ENCODE measurements at regions not wholly inside any gene's neighbourhood (a gene's known extent, or its start where the extent isn't known, plus 50 kb on each side); places are given as distances from the start of the nearest gene placed in this dataset.

GRCh38 chr1:90809093-90809492 lies 92.0 kb upstream of the BARHL2 start:
- WGBS (ENCODE audit: insufficient coverage, insufficient replicate concordance, low lambda C conversion rate, missing lambda C conversion rate): 31% methylated on average over 3 of the region's 3 CpGs
- DNase-seq (ENCODE audit: low read depth, low spot score) (no peak), FAIRE-seq (no peak), ATAC-seq (no peak)
- ChIA-PET RAD21 (ENCODE audit: unreplicated experiment) (no interaction called here), POLR2A (no interaction called here), SMC1A (ENCODE audit: uncharacterized antibody, unreplicated experiment) (interaction anchor here (0.7 kb wide), 1 partner anchor 40 kb away, joined by 3 read pairs; no protein-coding TSS in a partner anchor), CTCF (no interaction called here)
- H3K9me3 ChIP-seq (replicated peaks; ENCODE audit: control insufficient read depth, insufficient read depth, low read length): no peaks in the 10 kb centered on the region
- H4K20me1 ChIP-seq (ENCODE audit: control insufficient read depth, insufficient read depth): no peaks in the 10 kb centered on the region
- H3K4me1 ChIP-seq (ENCODE audit: control insufficient read depth, insufficient read depth, low read length): no peaks in the 10 kb centered on the region
- intact Hi-C loops (cut with micrococcal nuclease; ENCODE audit: unreplicated experiment) (no loop called here), in situ Hi-C loops (cut with MboI) (no loop called here)
- H3K4me2 ChIP-seq (ENCODE audit: control insufficient read depth, insufficient read depth): no peak overlapping the region
- TF ChIP-seq SIN3A (IDR thresholded peaks at IDR 0.05; ENCODE audit: low read depth, low read length): no peak
- no peak for TF ChIP-seq ATF3 (IDR thresholded peaks at IDR 0.05; ENCODE audit: borderline replicate concordance, extremely low read depth, low read depth, low read length)
- TF ChIP-seq SMAD5 (IDR thresholded peaks at IDR 0.05; ENCODE audit: low read depth): no peak
- no peak for TF ChIP-seq NFIC (IDR thresholded peaks at IDR 0.05; ENCODE audit: low read depth, low read length)
- TF ChIP-seq YY1 (IDR thresholded peaks at IDR 0.05; ENCODE audit: low read depth, low read length): no peak
- H2AFZ ChIP-seq (ENCODE audit: control insufficient read depth, low read depth, low read length): no peak overlapping the region
- H3K9ac ChIP-seq (ENCODE audit: control insufficient read depth, insufficient read depth, low read length): no peak overlapping the region
- no TSS peak for BruUV-seq (replicated peaks)
- H3K27ac ChIP-seq (ENCODE audit: control insufficient read depth, insufficient read depth): no peak overlapping the region
- no peaks in the 10 kb centered on the region for H3K79me2 ChIP-seq (ENCODE audit: control insufficient read depth, insufficient read depth, low read length)
- no peaks in the 10 kb centered on the region; a peak in 1 of 4 replicates for H3K27me3 ChIP-seq (replicated peaks in 1 of 2; ENCODE audit: control insufficient read depth in 2 of 2, insufficient read depth in 2 of 2, low read length in 1 of 2)
- no peak overlapping the region for H3K4me3 ChIP-seq
- no peaks in the 10 kb centered on the region for H3K36me3 ChIP-seq (ENCODE audit: control insufficient read depth in 2 of 2, insufficient read depth in 2 of 2, low read length in 1 of 2)

GRCh38 chr1:90807329-90807728 lies 90.2 kb upstream of the BARHL2 start:
- ChIA-PET POLR2A (no interaction called here), RAD21 (ENCODE audit: unreplicated experiment) (no interaction called here), CTCF (no interaction called here), SMC1A (ENCODE audit: uncharacterized antibody, unreplicated experiment) (no interaction called here)
- no peaks in the 10 kb centered on the region for H3K4me1 ChIP-seq (ENCODE audit: control insufficient read depth, insufficient read depth, low read length)
- intact Hi-C loops (cut with micrococcal nuclease; ENCODE audit: unreplicated experiment) (no loop called here), in situ Hi-C loops (cut with MboI) (no loop called here)
- DNase-seq (ENCODE audit: low read depth, low spot score): no peak
- H3K36me3 ChIP-seq (ENCODE audit: control insufficient read depth in 2 of 2, insufficient read depth in 2 of 2, low read length in 1 of 2): no peaks in the 10 kb centered on the region
- no peak overlapping the region for H3K27ac ChIP-seq (ENCODE audit: control insufficient read depth, insufficient read depth)
- no TSS peak for BruUV-seq (replicated peaks)
- no peak for FAIRE-seq
- H3K9me3 ChIP-seq (replicated peaks; ENCODE audit: control insufficient read depth, insufficient read depth, low read length): no peaks in the 10 kb centered on the region
- no peak overlapping the region for H3K4me3 ChIP-seq
- H3K27me3 ChIP-seq (replicated peaks in 1 of 2; ENCODE audit: control insufficient read depth in 2 of 2, insufficient read depth in 2 of 2, low read length in 1 of 2): no peaks in the 10 kb centered on the region; a peak in 1 of 4 replicates
- H2AFZ ChIP-seq (ENCODE audit: control insufficient read depth, low read depth, low read length): no peak overlapping the region
- H3K4me2 ChIP-seq (ENCODE audit: control insufficient read depth, insufficient read depth): no peak overlapping the region
- TF ChIP-seq NRF1 (conservative IDR thresholded peaks at IDR 0.05; ENCODE audit: low read depth, low read length) (no peak), NFYB (IDR thresholded peaks at IDR 0.05; ENCODE audit: insufficient read depth, low read depth, low read length) (peak; percentile 46; the same call in 1 of the 2 replicates)
- no peaks in the 10 kb centered on the region for H4K20me1 ChIP-seq (ENCODE audit: control insufficient read depth, insufficient read depth)
- no peaks in the 10 kb centered on the region for H3K79me2 ChIP-seq (ENCODE audit: control insufficient read depth, insufficient read depth, low read length)
- no peak overlapping the region for H3K9ac ChIP-seq (ENCODE audit: control insufficient read depth, insufficient read depth, low read length)
- no peak for ATAC-seq
